CD4-positive, alpha-beta memory T cell (primary cell): ENCODE measurements at regions not wholly inside any gene's neighbourhood (a gene's known extent, or its start where the extent isn't known, plus 50 kb on each side); places are given as distances from the start of the nearest gene placed in this dataset.

Source experiments
- CTCF ChIA-PET: fragments of 350-600 bp; sonication (Branson Sonifier 250); formaldehyde crosslinking; loops from one replicate; lab custom pipeline; 2021; ENCODE audit warnings: inconsistent platforms; ENCODE audit not compliant: partially characterized antibody; lab: Charles Lee
- POLR2A ChIA-PET: fragments of 350-600 bp; sonication (Branson Sonifier 250); formaldehyde crosslinking; loops from one replicate; lab custom pipeline; 2021; ENCODE audit not compliant: partially characterized antibody; lab: Charles Lee
- DNase-seq, 5 donors: peaks; one replicate each; pipeline versions ENCODE4 v3.0.0 to v3.0.0-alpha.2; 2020 to 2022; ENCODE audit warnings: mixed read lengths in 1 of 5
- H3K27ac ChIP-seq: one replicate; pipeline ENCODE4 v1.7.0; 2013; ENCODE audit warnings: low read depth, low read length
- H3K27me3 ChIP-seq: 2 replicates; pipeline ENCODE4 v1.7.0; 2013; ENCODE audit warnings: mild to moderate bottlenecking, low read length, moderate library complexity; ENCODE audit not compliant: insufficient read depth
- H3K36me3 ChIP-seq: 2 replicates; pipeline ENCODE4 v1.7.0; 2013; ENCODE audit warnings: mild to moderate bottlenecking, low read length, moderate library complexity; ENCODE audit not compliant: insufficient read depth
- H3K4me1 ChIP-seq: 2 replicates; pipeline ENCODE4 v1.7.0; 2013; ENCODE audit warnings: mild to moderate bottlenecking, low read length, moderate library complexity; ENCODE audit not compliant: insufficient read depth
- H3K4me3 ChIP-seq, 2 donors: one replicate each; pipeline ENCODE4 v1.7.0; 2013; ENCODE audit warnings: low read length in 2 of 2, mild to moderate bottlenecking in 1 of 2
- H3K9me3 ChIP-seq, 2 donors: one replicate each; pipeline ENCODE4 v1.7.0; 2013; ENCODE audit warnings: low read length in 2 of 2, control low read depth in 1 of 2; ENCODE audit not compliant: control insufficient read depth in 1 of 2
- H3K27ac Mint-ChIP-seq, 7 donors: one replicate each; pipeline ENCODE4 v1.8.0; 2020 to 2021; ENCODE audit warnings: mixed read lengths in 7 of 7, mild to moderate bottlenecking in 6 of 7, inconsistent platforms in 3 of 7, moderate library complexity in 3 of 7
- H3K27me3 Mint-ChIP-seq, 2 donors: one replicate each; pipeline ENCODE4 v1.8.0; 2020 to 2021; ENCODE audit warnings: mixed read lengths in 2 of 2
- H3K36me3 Mint-ChIP-seq, 2 donors: one replicate each; pipeline ENCODE4 v1.8.0; 2020 to 2021; ENCODE audit warnings: mixed read lengths in 2 of 2, inconsistent platforms in 1 of 2, mild to moderate bottlenecking in 1 of 2
- H3K4me1 Mint-ChIP-seq, 4 donors: one replicate each; pipeline ENCODE4 v1.8.0; 2020 to 2021; ENCODE audit warnings: mixed read lengths in 4 of 4, mild to moderate bottlenecking in 1 of 4
- H3K4me3 Mint-ChIP-seq, 8 donors: one replicate each; pipeline ENCODE4 v1.8.0; 2020 to 2021; ENCODE audit warnings: mixed read lengths in 8 of 8, mild to moderate bottlenecking in 7 of 8, moderate library complexity in 6 of 8, inconsistent platforms in 3 of 8
- H3K9me3 Mint-ChIP-seq, 8 donors: one replicate each; pipeline ENCODE4 v1.8.0; 2020 to 2021; ENCODE audit warnings: mixed read lengths in 8 of 8, mild to moderate bottlenecking in 5 of 8, inconsistent platforms in 3 of 8, moderate library complexity in 1 of 8
- intact Hi-C: fragments of 100-400 bp; cut with micrococcal nuclease; formaldehyde crosslinking; loops from one replicate; pipeline ENCODE4 v1.15.1; 2023

DNA sequence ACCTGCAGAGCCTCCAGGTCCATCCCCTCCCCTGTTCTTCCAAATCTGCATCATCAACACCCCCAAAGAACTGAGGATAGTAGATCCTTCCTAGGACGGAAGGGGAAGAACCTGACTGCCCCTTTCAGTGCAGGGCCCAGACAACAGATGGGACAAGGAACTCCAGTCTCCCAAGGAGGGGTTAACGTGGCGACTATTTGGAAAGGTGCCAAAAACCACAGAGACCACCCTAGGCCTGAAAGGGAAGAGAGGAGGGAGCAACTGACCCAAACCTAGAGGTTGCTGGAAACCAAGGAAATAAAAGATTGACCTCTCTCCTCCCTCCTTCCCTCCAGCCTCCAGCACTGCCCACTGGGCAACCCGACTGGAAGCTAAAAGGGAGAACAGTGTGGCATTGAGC lies 59.7 kb upstream of the NEURL1B start:
- ChIA-PET CTCF (no interaction called here), POLR2A (no interaction called here)
- Mint-ChIP-seq H3K27ac (no peak overlapping the region), H3K36me3 (no peaks in the 10 kb centered on the region), H3K4me3 (no peak overlapping the region), H3K9me3 (peaks cover 0 to 2% (median 0%) of the 10 kb centered on the region in 8 donors), H3K27me3 (peaks cover 16 to 26% of the 10 kb centered on the region in 2 donors), H3K4me1 (no peaks in the 10 kb centered on the region)
- no peaks in the 10 kb centered on the region for H3K36me3 ChIP-seq
- H3K4me1 ChIP-seq, result no peaks in the 10 kb centered on the region
- no peak overlapping the region for H3K27ac ChIP-seq
- no peaks in the 10 kb centered on the region for H3K9me3 ChIP-seq
- no peaks in the 10 kb centered on the region for H3K27me3 ChIP-seq
- H3K4me3 ChIP-seq, result no peak overlapping the region
- intact Hi-C loops, result no loop called here
- no peak for DNase-seq

DNA sequence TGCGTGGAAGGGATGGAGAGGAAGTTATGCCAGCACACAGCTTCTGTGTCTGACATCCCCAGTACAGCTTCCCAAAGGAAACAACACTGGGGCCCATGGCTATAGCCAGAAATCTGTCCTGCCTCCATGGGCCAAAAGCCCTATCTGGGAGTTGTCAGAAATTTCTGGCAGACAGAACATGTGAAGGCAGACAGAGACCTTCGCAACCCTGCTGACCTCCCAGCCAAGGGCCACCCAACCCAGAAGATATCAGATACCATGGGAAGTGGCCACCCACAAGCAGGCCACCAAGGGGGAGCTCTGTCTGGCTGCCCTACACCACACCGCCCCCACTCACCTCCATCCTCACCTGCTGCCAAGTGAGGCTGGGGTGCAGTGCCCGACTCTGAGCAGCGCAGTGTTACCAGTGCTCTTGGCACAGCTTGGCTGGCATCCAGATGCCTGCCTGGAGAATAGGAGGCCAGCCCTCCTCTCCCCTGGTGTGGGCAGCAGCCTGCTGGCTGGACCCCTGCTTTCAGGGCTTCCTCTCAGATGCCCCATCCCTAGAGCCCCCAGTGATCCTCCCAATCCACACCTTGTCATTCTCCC lies 61.6 kb upstream of the NEURL1B start:
- H3K27ac ChIP-seq, result no peak overlapping the region
- DNase-seq, result no peak
- H3K9me3 ChIP-seq, result no peaks in the 10 kb centered on the region
- Mint-ChIP-seq H3K9me3 (peaks cover 0 to 2% (median 0%) of the 10 kb centered on the region in 8 donors), H3K27ac (no peak overlapping the region), H3K4me3 (no peak overlapping the region), H3K36me3 (no peaks in the 10 kb centered on the region), H3K4me1 (peaks cover 0 to 1% (median 0%) of the 10 kb centered on the region in 4 donors), H3K27me3 (peaks cover 19 to 22% of the 10 kb centered on the region in 2 donors)
- intact Hi-C loops, result no loop called here
- H3K4me3 ChIP-seq, result no peak overlapping the region
- H3K4me1 ChIP-seq, result no peaks in the 10 kb centered on the region
- H3K27me3 ChIP-seq, result no peaks in the 10 kb centered on the region
- no peaks in the 10 kb centered on the region for H3K36me3 ChIP-seq
- ChIA-PET CTCF (no interaction called here), POLR2A (no interaction called here)

DNA sequence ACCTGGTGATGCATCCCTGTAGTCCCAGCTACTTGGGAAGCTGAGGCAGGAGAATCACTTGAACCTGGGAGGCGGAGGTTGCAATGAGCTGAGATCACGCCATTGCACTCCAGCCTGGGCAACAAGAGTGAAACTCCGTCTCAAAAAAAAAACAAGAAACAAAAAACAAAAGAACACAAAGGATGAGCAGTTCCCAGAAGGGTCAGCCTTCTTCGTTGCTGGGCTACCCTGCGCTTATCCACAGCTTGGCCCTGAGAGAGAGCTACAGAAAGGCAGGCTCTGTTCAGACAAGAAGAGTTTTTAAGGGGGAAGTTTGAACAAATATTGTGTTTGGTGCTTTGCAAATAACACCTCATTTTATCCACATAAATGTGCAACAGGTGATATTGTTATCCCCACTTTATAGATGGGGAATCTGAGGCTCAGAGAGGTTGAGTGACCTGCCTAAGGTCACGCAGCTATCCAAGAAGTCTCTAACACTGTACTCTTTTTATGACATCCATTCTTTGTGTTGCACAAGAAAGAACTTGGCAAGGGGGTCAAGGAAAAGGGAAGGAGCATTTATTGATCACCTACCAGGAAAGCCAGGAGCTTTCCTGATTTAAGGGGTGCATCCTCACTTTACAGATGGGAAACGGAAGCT lies 63.7 kb upstream of the NEURL1B start:
- no peaks in the 10 kb centered on the region for H3K9me3 ChIP-seq
- H3K4me1 ChIP-seq, result no peaks in the 10 kb centered on the region
- peaks cover 0 to 2% (median 0%) of the 10 kb centered on the region in 8 donors for H3K9me3 Mint-ChIP-seq
- intact Hi-C loops, result no loop called here
- DNase-seq, result no peak
- no peak overlapping the region for H3K4me3 Mint-ChIP-seq
- H3K27me3 Mint-ChIP-seq, result peaks cover 9 to 18% of the 10 kb centered on the region in 2 donors
- CTCF ChIA-PET, result no interaction called here
- H3K27ac Mint-ChIP-seq, result no peak overlapping the region
- no peaks in the 10 kb centered on the region for H3K36me3 Mint-ChIP-seq
- no peaks in the 10 kb centered on the region for H3K36me3 ChIP-seq
- peaks cover 0 to 1% (median 0%) of the 10 kb centered on the region in 4 donors for H3K4me1 Mint-ChIP-seq
- POLR2A ChIA-PET, result no interaction called here
- H3K27me3 ChIP-seq, result no peaks in the 10 kb centered on the region
- no peak overlapping the region for H3K27ac ChIP-seq
- no peak overlapping the region for H3K4me3 ChIP-seq

DNA sequence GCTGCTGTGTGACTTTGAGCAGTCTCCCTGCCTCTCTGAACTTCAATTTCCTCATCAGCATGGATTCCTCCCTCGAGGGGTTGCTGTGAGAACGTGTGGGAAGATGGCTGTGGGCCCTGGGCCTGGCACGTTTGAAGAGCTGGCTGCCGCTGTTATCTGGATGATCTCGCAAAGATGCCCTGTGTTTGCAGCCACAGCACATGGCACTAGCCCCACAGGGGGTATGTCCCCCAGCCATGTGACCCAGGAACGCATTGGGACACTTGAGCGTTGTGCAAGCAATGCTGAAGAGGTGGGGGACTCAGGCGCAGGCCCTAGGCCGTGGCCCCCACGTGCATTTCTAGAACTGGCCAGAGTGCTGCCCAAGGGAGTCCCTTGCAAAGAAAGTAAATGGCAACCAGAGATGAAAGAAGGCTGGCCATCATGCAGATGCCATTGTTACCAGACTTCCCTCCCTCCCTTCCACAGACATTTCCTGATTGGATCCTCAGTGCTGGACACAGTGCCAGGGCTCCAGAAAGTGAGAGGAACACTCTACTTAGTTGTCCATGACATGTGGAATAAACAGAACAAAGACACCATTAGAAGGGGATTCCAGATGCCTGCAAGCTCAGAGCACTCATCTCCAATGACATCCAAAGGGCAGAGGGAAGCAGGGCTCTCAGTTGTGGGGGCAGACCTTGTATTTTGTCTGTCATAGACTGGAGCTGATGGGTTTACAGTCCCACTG lies 65.1 kb upstream of the NEURL1B start:
- POLR2A ChIA-PET, result no interaction called here
- H3K36me3 ChIP-seq, result no peaks in the 10 kb centered on the region
- H3K9me3 ChIP-seq, result no peaks in the 10 kb centered on the region
- no peaks in the 10 kb centered on the region for H3K27me3 ChIP-seq
- DNase-seq, result no peak
- Mint-ChIP-seq H3K4me3 (no peak overlapping the region), H3K36me3 (no peaks in the 10 kb centered on the region), H3K4me1 (peaks cover 0 to 1% (median 0%) of the 10 kb centered on the region in 4 donors), H3K27me3 (peaks cover 14 to 17% of the 10 kb centered on the region in 2 donors), H3K27ac (no peak overlapping the region), H3K9me3 (peaks cover 0 to 2% (median 0%) of the 10 kb centered on the region in 8 donors)
- CTCF ChIA-PET, result no interaction called here
- H3K27ac ChIP-seq, result no peak overlapping the region
- intact Hi-C loops, result no loop called here
- H3K4me3 ChIP-seq, result no peak overlapping the region
- H3K4me1 ChIP-seq, result no peaks in the 10 kb centered on the region

DNA sequence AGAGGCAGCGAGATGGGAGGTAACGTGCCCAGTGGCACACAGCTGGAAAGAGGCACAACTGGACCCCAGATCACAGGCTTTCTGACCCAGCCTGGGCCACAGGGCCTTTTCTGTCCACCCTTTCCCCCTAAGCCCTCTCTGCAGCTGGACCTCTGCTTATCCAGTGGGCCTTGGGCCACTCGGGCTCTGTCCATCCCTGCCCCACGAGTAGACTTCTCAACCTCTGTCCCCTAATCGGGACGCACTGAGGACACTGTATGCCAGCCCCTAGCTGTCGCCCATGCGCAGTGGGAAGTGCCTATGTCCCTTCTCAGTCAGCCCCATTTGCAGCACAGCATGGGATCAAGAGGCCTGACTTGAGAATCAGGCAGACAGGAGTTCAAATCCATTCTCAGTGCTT lies 65.6 kb upstream of the NEURL1B start:
- H3K36me3 Mint-ChIP-seq, result no peaks in the 10 kb centered on the region
- CTCF ChIA-PET, result no interaction called here
- POLR2A ChIA-PET, result no interaction called here
- Histone ChIP-seq H3K4me1 (no peaks in the 10 kb centered on the region), H3K36me3 (no peaks in the 10 kb centered on the region), H3K27me3 (no peaks in the 10 kb centered on the region), H3K4me3 (no peak overlapping the region), H3K27ac (no peak overlapping the region), H3K9me3 (no peaks in the 10 kb centered on the region)
- intact Hi-C loops, result no loop called here
- no peak overlapping the region for H3K27ac Mint-ChIP-seq
- H3K4me3 Mint-ChIP-seq, result no peak overlapping the region
- peaks cover 0 to 1% (median 0%) of the 10 kb centered on the region in 4 donors for H3K4me1 Mint-ChIP-seq
- no peak for DNase-seq
- peaks cover 0 to under 1% (median 0%) of the 10 kb centered on the region in 8 donors for H3K9me3 Mint-ChIP-seq
- peaks cover 14% of the 10 kb centered on the region in 2 donors for H3K27me3 Mint-ChIP-seq

DNA sequence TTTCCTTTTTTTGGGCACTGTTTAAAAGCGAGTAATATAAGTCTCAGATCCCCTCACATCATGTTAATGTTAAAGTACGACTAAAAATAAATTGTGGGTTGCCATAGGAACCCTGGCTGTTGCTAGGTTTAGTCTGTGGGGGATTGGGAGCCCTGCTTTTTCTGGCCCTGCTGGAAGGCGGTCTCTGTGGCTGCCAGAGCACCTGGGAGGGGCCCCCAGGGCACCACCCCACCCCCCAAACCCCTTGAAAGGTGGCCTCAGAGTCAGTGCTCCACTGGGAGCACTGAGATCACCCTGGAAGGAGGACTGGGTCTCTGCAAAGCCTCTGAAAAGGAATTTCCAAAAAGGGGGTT lies 66.2 kb upstream of the NEURL1B start:
- Histone ChIP-seq H3K27ac (no peak overlapping the region), H3K36me3 (no peaks in the 10 kb centered on the region), H3K9me3 (no peaks in the 10 kb centered on the region), H3K4me3 (no peak overlapping the region), H3K4me1 (no peaks in the 10 kb centered on the region), H3K27me3 (no peaks in the 10 kb centered on the region)
- Mint-ChIP-seq H3K4me3 (no peak overlapping the region), H3K36me3 (no peaks in the 10 kb centered on the region), H3K27ac (no peak overlapping the region), H3K9me3 (no peaks in the 10 kb centered on the region), H3K27me3 (peaks cover 11 to 14% of the 10 kb centered on the region in 2 donors), H3K4me1 (peaks cover 0 to 1% (median 0%) of the 10 kb centered on the region in 4 donors)
- POLR2A ChIA-PET, result no interaction called here
- CTCF ChIA-PET, result no interaction called here
- intact Hi-C loops, result no loop called here
- DNase-seq, result no peak

DNA sequence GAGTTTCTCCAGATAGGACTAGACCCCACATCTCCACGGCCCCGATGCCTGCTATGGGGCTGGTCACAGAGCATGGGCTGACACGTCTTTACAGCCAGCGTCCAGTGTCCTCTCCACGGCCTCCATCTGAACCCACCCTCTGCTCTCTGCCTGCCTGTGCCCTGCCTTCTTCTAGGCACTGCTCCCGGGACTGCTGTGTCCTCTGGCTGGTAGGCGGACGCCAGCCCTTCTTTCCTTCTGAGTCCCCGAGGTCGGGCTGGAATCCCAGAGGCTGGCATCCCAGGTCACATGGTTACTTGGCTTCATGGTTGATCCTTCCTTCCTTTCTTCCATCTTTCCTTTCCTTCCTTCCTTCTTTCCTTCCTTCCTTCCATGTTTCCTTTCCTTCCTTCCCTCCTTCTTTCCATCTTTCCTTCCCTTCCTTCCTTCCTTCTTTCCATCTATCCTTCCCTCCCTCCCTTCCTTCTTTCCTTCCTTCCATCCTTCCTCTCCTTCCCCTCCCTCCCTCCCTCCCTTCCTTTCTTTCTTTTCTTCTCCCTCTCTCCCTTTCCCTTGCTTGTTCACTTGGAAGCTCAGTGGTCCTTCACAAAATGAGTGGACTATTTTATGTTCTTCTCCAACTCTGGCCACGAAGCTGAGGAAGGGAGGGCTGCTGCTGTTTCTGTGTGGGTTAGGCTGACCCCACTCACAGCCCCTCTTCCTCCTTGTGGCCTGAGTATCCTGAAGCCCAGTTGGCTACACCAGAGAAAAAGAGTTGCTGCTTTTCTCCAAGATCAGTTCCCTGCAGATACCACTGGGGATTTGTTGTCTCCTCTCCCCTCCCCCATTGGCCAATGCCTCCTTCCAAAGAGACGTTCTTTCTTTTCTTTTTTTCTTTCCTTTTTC lies 66.8 kb upstream of the NEURL1B start:
- H3K4me3 ChIP-seq, result no peak overlapping the region
- Mint-ChIP-seq H3K9me3 (no peaks in the 10 kb centered on the region), H3K27ac (no peak overlapping the region), H3K27me3 (peaks cover 10 to 13% of the 10 kb centered on the region in 2 donors), H3K4me1 (peaks cover 0 to 1% (median 0%) of the 10 kb centered on the region in 4 donors), H3K36me3 (no peaks in the 10 kb centered on the region), H3K4me3 (no peak overlapping the region)
- no peak for DNase-seq
- ChIA-PET POLR2A (no interaction called here), CTCF (no interaction called here)
- no peaks in the 10 kb centered on the region for H3K36me3 ChIP-seq
- no peak overlapping the region for H3K27ac ChIP-seq
- no peaks in the 10 kb centered on the region for H3K9me3 ChIP-seq
- intact Hi-C loops, result no loop called here
- no peaks in the 10 kb centered on the region for H3K27me3 ChIP-seq
- no peaks in the 10 kb centered on the region for H3K4me1 ChIP-seq
